HG02759 (cell line): ENCODE measurements at regions not wholly inside any gene's neighbourhood (a gene's known extent, or its start where the extent isn't known, plus 50 kb on each side); places are given as distances from the start of the nearest gene placed in this dataset.

Experiments used
- ATAC-seq: cut with Tn5 transposase; IDR thresholded peaks from one replicate; pipeline ENCODE4 v1.9.1; 2021; ENCODE audit warnings: mild to moderate bottlenecking, moderate library complexity; ENCODE audit not compliant: unreplicated experiment

DNA sequence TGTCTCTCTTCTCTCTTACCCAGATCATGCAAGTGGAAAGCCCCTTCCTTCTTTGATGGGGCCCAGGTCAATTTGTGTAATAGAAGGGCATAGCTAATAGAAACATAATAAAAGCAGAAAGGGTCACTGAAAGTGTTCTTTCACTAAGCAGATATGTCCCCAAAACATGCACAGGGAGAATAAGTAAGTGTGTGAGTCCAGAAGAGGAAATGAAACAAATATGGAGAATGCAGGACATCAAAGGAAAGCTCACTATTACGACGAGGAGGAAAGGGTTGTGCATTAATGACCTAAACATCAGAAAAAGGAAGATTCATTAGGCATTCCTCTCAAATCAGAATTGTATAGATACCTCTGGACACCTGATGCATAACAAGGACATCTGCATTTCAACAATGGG, 81.4 kb upstream of the SMYD2 start:
- no peak for ATAC-seq

DNA sequence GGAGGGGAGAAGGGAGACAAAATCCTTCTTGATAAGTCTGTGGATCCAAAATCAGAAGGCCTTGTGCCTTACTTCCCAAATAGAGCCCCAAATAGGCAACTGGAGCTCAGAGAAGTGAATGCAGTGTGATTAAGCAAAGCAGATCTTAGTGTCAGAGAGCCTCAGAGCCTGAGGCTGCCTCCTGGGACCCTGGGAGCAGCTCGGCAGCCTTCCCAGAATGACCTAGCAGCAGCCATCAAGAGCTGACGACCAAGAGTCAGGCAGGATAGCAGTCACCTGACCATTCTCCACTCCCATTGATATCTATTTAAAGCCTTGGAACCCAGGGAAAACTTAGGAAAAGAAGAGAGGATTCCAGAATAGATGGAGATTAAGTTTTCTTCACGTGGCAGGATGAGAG, 78.0 kb upstream of the SMYD2 start:
- ATAC-seq, result no peak

DNA sequence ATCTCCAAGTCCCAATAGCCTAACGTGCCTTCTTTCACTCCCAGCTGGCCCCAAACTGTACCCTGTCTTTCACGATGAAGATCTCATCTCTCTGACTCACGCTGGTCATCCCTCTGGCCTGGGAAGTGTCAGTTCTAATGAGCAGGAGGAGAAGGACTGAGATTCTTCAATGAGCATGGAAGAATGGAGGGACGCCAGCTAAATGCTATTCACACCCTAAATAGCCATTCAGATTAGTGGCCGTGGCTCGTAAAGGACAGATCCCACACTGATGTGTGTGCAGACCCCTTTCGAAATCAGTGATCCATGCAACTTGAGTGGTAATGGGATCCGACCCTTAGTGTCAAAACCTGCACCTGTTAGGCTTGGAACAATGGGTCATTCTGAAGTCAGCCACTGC, 75.9 kb upstream of the SMYD2 start:
- ATAC-seq, result no peak

DNA sequence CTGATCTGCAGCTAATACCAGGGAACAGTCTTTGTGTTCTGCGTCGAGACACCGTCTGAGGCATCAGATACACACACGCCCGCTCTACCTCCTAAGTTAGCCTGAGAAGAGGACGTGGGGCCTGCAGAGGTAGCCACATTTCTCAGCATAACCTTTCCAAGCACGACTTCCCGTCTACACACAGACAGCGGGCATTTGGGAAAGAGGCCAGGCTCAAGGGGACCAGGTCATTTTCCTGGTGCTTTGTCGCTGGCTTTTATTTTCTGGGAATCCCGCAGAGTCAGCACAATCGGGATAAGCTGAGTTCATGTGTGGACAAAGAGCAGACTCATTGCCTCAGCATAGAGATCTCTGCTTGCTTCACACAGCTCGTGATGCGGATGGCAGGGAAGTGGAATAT, 72.5 kb upstream of the SMYD2 start:
- ATAC-seq, result no peak

DNA sequence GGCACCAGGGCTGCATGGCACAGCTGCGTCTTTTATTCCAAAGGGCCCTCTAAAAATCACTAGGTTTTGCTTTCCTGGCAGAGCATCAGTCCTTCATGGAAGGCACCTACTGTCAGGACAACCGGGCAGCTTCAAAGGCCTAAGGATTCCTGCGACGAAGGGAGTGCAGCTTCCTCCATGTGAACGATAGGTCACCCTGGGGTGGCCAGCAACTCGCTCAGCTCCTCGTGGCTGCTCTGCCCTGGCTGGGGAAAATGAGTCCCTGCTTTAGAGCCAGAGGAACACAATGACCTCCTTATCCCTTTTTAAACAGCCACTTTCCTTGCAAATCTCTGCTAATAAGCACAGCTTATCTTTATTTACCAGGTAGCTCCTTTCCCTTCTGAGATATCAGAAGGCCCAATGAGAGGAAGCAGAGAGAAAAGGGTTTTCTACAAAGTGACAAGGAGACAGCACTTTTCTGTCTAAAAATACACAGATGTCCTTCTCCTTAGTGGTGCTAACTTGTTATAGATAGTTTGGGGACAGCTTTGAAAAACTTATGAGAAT, 71.6 kb upstream of the SMYD2 start:
- no peak for ATAC-seq

DNA sequence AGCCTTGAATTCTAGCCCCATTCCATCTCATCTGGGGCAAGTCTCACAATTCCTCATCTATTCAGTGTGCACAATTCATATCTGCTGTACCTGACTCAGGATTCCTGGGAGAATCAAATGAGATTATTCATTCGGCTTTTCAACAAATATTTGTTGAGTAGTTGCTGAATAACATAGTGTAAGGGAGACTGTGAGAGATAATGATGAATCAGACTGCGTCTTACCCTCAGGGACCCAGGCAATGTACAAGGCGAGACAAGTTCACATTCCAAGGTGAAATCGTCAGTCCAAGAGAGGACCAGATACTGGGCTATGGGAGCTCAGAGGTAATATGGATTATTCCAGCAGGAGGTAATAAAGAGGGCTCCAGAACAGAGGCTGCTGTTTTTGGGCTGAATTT, 67.8 kb upstream of the SMYD2 start:
- ATAC-seq, result no peak

DNA sequence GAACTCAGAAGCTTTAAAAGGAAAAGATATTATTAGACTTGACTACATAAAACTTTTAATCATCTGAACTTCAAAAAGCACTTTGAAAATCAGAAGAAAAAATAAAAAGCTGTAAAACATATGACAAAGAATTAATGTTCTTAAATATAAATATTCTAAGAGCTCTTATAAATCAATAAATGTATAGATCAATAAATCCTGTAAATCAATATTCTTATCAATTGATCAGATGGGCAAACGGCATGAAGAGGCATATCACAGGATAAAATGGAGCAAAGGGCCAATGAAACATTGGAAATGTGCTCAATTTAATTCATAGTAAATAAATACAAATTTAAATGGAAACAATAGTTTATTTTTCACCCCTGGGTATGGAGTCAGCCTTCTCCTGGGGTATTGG, 66.1 kb upstream of the SMYD2 start:
- no peak for ATAC-seq

DNA sequence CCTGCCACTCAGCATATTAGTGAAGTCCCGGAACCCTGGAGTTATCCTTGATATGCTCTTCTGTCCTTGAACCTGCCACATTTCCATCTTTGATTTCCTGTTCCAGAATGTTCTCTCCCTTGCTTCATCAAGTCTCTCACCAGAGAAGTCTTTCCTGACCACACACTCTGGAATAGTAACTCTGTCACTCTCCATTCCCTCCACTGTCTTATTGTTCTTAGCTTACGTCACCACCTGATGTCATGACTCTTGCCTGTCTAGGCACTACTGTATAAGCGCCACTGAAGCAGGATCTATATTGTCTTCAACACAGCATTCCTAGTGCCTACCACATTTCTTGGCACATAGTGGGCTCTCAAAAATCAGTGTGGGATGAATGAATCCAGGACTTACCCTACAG, 65.4 kb upstream of the SMYD2 start:
- no peak for ATAC-seq

DNA sequence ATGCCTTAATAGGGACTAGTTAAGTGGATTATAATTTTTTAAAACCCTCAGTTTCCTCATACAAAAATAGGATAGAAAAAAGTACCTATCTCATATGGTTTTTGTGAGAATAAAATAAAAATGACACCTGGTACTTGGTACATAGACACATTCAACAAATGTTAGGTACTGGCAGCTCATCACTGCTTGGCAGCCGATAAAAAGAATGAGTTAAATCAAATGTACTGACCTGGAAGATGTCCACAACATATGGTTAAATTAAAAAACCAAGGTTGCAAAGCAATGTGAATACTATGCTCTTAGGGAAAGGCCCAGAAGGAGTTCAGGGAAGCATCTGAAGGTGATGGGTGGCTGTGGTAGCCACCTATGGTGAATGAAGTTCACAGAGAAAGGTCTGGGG, 64.9 kb upstream of the SMYD2 start:
- ATAC-seq, result no peak

DNA sequence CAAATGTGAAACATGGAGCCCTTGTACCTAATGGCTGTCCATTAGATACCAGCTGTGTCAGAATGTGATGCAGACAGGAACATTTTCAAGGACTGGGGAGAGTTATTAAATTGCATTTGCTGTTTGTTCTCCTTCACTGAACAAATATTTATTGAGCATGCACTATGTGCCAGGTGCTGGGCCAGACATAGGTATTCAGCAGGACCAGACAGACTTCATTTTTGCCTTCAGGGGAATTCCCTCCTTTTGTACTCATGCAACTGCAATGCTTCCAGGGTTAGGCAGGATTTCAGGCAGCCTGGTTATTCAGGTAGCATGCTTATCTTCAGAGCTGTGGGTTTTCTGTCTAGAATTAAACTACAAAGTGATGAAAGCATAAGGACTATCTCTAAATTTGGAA, 64.2 kb upstream of the SMYD2 start:
- ATAC-seq, result no peak

DNA sequence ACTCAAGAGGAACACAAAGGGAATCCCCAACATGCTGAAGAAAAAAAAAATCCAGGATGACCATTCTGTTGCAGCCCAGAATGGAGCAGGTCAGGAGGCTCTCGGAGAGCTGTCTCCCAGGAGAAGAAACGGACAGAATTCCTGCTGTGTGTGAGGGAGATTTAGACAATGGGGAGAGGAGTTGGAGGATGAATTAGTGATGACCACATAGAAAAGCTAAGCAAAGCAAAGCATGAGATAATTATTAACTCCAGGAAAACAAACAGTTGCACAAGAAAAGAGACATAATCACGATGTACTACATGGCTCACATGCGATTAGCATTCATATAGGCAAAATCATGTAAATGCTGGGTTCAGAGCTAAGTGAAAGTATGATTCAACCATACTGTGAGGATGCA, 61.1 kb upstream of the SMYD2 start:
- no peak for ATAC-seq

DNA sequence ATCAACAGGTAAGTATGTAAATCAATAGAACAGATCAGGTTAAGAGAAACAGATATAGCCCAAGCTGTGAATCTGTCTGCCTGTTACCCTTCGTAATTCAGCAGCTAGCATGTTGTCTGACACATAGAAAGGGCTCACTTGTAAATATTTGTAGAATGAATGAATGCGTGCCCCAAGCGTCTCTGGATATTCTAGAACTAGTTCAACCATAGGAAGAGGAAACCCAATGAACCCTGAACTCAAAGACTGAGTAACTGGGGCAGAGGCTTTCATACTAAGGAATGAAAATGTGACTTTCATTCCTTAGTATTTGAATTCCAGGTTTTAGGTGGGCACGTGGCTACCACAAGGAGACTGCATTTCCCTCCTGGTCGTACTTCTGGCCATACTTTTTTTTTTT, 60.1 kb upstream of the SMYD2 start:
- ATAC-seq, result no peak

DNA sequence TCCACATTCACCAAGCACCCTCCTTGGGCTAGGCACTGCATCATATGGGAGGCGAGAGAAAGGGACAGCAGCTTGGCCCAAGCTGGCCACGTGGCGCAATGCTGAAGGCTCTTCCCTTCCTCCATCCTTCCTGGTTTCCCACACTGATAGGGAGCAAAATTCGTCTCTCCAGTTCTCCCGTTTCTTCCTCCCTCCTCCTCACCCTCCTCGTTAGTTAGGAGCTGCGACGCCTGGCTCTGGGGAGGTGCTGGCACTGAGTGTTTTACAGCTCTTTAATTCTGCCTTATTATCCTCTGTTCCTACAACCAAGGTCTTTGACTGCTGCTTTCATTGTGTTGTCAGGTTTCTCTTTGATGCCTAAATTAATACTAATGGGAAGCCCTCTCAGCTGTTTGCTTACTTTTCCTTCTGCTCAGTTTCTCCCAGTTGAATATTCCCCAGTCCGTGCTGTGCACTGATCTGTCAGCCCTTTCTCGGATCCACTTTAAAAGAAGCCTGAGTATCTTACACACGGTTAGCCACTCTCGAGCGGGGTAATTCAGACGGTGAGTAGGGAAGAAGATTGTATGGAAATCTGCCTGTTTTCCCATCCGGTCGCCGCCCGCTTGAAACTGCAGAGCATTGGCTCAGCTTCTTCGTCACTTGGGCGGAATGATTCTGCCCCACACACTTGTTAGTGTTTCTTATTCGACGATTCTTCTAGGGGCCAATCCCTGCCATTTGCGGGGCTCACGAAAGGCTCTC, 56.2 kb upstream of the SMYD2 start:
- ATAC-seq, result no peak

DNA sequence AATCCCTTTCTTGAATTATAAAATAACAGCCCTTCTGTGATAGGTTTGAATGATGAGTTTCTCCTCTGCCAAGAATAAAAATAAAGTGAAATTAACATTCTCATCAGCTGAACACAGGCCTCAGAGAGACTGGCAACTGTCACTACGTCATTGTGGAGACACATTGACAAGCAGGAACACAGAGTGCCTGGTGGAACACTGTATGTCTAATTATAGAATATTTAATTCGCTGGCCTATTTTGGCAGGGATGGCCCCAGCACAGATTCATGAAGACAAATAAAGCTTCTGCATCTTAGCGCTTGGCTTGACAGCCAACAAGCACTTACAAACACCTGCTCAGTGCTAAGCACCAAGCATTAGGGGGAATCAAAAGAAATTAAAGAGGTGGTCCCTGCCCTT, 52.0 kb upstream of the SMYD2 start:
- ATAC-seq, result no peak

DNA sequence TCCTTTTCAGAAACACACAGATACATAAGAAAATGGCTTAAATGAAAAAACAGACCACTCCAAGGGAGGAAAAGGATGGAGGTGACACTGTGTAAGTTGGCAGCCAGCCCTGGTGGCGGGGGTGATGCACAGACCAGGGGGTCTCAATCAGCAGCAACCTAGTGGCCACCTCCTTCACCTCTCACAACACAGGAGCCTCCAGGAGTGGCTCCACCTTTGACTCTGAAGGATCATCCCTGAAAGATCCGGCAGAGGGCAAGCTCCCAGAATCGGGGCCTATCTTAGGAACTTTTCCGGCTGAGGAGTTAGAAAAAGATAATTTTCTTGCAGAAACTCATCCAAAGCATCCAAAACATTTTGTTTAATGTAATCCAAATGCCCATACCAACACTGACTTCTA, 51.2 kb upstream of the SMYD2 start:
- ATAC-seq, result no peak
